Mesendoderm (in vitro differentiated cells): ENCODE measurements at regions not wholly inside any gene's neighbourhood (a gene's known extent, or its start where the extent isn't known, plus 50 kb on each side); places are given as distances from the start of the nearest gene placed in this dataset.
A peak's percentile ranks its signal among the peaks of the same experiment; 100 is the strongest.

Source experiments
- DNase-seq: peaks from one replicate; pipeline ENCODE4 v3.0.0; 2013
- H2AK5ac ChIP-seq: 2 replicates; pipeline ENCODE4 v1.6.1; 2013; ENCODE audit warnings: low read length, inconsistent platforms
- H2BK120ac ChIP-seq: 2 replicates; pipeline ENCODE4 v1.6.1; 2013; ENCODE audit warnings: low read depth, mild to moderate bottlenecking, low read length, moderate library complexity, mixed read lengths
- H2BK15ac ChIP-seq: replicated peaks from 2 replicates; pipeline ENCODE4 v1.6.1; 2013; ENCODE audit warnings: low read depth, mild to moderate bottlenecking, moderate library complexity
- H2BK5ac ChIP-seq: 2 replicates; pipeline ENCODE4 v1.6.1; 2013; ENCODE audit warnings: low read length, inconsistent platforms
- H3K18ac ChIP-seq: 2 replicates; pipeline ENCODE4 v1.6.1; 2013; ENCODE audit warnings: mild to moderate bottlenecking, low read length, mixed read lengths
- H3K23ac ChIP-seq: one replicate; pipeline ENCODE4 v1.6.1; 2013; ENCODE audit warnings: low read length
- H3K27ac ChIP-seq: 2 replicates; pipeline ENCODE4 v1.5.1; 2013; ENCODE audit warnings: low read depth, mild to moderate bottlenecking, inconsistent platforms, low read length, moderate library complexity
- H3K27me3 ChIP-seq: 2 replicates; pipeline ENCODE4 v1.6.1; 2013; ENCODE audit warnings: low read length, control low read depth, mild to moderate bottlenecking, inconsistent platforms; ENCODE audit not compliant: insufficient read depth, poor library complexity
- H3K36me3 ChIP-seq: 2 replicates; pipeline ENCODE4 v1.6.1; 2013; ENCODE audit warnings: low read length, inconsistent platforms; ENCODE audit not compliant: control insufficient read depth, insufficient read depth
- H3K4ac ChIP-seq: one replicate; pipeline ENCODE4 v1.6.1; 2013; ENCODE audit warnings: low read depth, mild to moderate bottlenecking, low read length, moderate library complexity
- H3K4me1 ChIP-seq: 2 replicates; pipeline ENCODE4 v1.6.1; 2013; ENCODE audit warnings: low read depth, low read length, inconsistent platforms; ENCODE audit not compliant: control insufficient read depth
- H3K4me2 ChIP-seq: 2 replicates; pipeline ENCODE4 v1.6.1; 2013; ENCODE audit warnings: low read length
- H3K4me3 ChIP-seq: 2 replicates; pipeline ENCODE4 v1.5.1; 2013; ENCODE audit warnings: mild to moderate bottlenecking, low read length
- H3K56ac ChIP-seq: one replicate; pipeline ENCODE4 v1.6.1; 2013; ENCODE audit warnings: low read length
- H3K79me1 ChIP-seq: 2 replicates; pipeline ENCODE4 v1.6.1; 2013; ENCODE audit warnings: low read length, inconsistent platforms
- H3K79me2 ChIP-seq: 2 replicates; pipeline ENCODE4 v1.6.1; 2013; ENCODE audit warnings: mild to moderate bottlenecking, low read length; ENCODE audit not compliant: control insufficient read depth, insufficient read depth
- H3K9ac ChIP-seq: 2 replicates; pipeline ENCODE4 v1.6.1; 2013; ENCODE audit warnings: low read length, inconsistent platforms
- H4K5ac ChIP-seq: one replicate; pipeline ENCODE4 v1.6.1; 2013; ENCODE audit warnings: low read length
- H4K8ac ChIP-seq: one replicate; pipeline ENCODE4 v1.6.1; 2013; ENCODE audit warnings: low read depth, mild to moderate bottlenecking, control low read depth, low read length, moderate library complexity
- WGBS: extraction: QIAGEN DNeasy Blood & Tissue Kit; methylation state at CpG from one replicate; pipeline ENCODE4 v1.1.7; 2013; ENCODE audit warnings: low lambda C conversion rate, missing lambda C conversion rate; ENCODE audit not compliant: insufficient coverage; ENCODE audit errors: extremely low coverage; 5-methylcytosine and 5-hydroxymethylcytosine counted together

GRCh38 chr20:17109307-17109706 is 117.5 kb upstream of the PCSK2 start:
- Histone ChIP-seq H3K4me2 (no peak overlapping the region), H2BK5ac (no peak overlapping the region), H3K4me3 (no peak overlapping the region), H3K36me3 (no peaks in the 10 kb centered on the region), H2BK15ac (no peak overlapping the region), H4K5ac (no peak overlapping the region), H3K18ac (no peak overlapping the region), H3K4ac (no peak overlapping the region), H3K56ac (no peak overlapping the region), H3K79me1 (no peaks in the 10 kb centered on the region), H2BK120ac (no peak overlapping the region), H3K79me2 (no peaks in the 10 kb centered on the region), H3K27me3 (no peaks in the 10 kb centered on the region), H3K9ac (no peak overlapping the region), H3K27ac (no peak overlapping the region), H2AK5ac (no peak overlapping the region), H3K23ac (no peak overlapping the region), H3K4me1 (no peaks in the 10 kb centered on the region), H4K8ac (no peak overlapping the region)
- no peak for DNase-seq
- no CpG with 5 or more reads among the region's 2 CpGs for WGBS

- Histone ChIP-seq H4K8ac (no peak overlapping the region), H3K79me1 (no peaks in the 10 kb centered on the region), H2BK5ac (no peak overlapping the region), H3K79me2 (no peaks in the 10 kb centered on the region), H3K4me1 (no peaks in the 10 kb centered on the region), H3K27ac (no peak overlapping the region), H3K56ac (no peak overlapping the region), H3K4ac (no peak overlapping the region), H3K4me2 (no peak overlapping the region), H3K36me3 (no peaks in the 10 kb centered on the region), H3K23ac (no peak overlapping the region), H3K27me3 (no peaks in the 10 kb centered on the region), H3K4me3 (no peak overlapping the region), H3K9ac (no peak overlapping the region), H4K5ac (no peak overlapping the region), H2AK5ac (no peak overlapping the region), H3K18ac (no peak overlapping the region), H2BK15ac (no peak overlapping the region), H2BK120ac (no peak overlapping the region)
- no CpG with 5 or more reads among the region's 1 CpG for WGBS
- DNase-seq: no peak
Measured at GRCh38 chr20:17128206-17128605, 98.6 kb upstream of the PCSK2 start.

GRCh38 chr20:17129089-17129488 is 97.8 kb upstream of the PCSK2 start:
- Histone ChIP-seq H3K36me3 (no peaks in the 10 kb centered on the region), H3K23ac (no peak overlapping the region), H2BK120ac (no peak overlapping the region), H3K79me2 (no peaks in the 10 kb centered on the region), H3K4me2 (no peak overlapping the region), H3K4me1 (no peaks in the 10 kb centered on the region), H3K56ac (no peak overlapping the region), H4K8ac (no peak overlapping the region), H2BK15ac (no peak overlapping the region), H3K27ac (no peak overlapping the region), H2AK5ac (no peak overlapping the region), H3K4me3 (no peak overlapping the region), H3K9ac (no peak overlapping the region), H2BK5ac (no peak overlapping the region), H3K18ac (no peak overlapping the region), H3K79me1 (no peaks in the 10 kb centered on the region), H3K4ac (no peak overlapping the region), H4K5ac (no peak overlapping the region), H3K27me3 (no peaks in the 10 kb centered on the region)
- no peak for DNase-seq
- WGBS: no CpG with 5 or more reads among the region's 5 CpGs

- no peak overlapping the region for H3K18ac ChIP-seq
- H2BK15ac ChIP-seq: no peak overlapping the region
- no peaks in the 10 kb centered on the region for H3K79me1 ChIP-seq
- no peak overlapping the region for H4K5ac ChIP-seq
- H3K9ac ChIP-seq: no peak overlapping the region
- H4K8ac ChIP-seq: no peak overlapping the region
- no peak overlapping the region for H2AK5ac ChIP-seq
- H3K79me2 ChIP-seq: no peaks in the 10 kb centered on the region
- DNase-seq: no peak
- no peak overlapping the region for H3K4me3 ChIP-seq
- no peak overlapping the region for H3K56ac ChIP-seq
- no peak overlapping the region for H2BK120ac ChIP-seq
- no peaks in the 10 kb centered on the region for H3K4me1 ChIP-seq
- H3K23ac ChIP-seq: no peak overlapping the region
- WGBS: no CpG with 5 or more reads among the region's 3 CpGs
- no peak overlapping the region for H3K27ac ChIP-seq
- no peak overlapping the region for H3K4me2 ChIP-seq
- H3K27me3 ChIP-seq: no peaks in the 10 kb centered on the region
- no peaks in the 10 kb centered on the region for H3K36me3 ChIP-seq
- no peak overlapping the region for H3K4ac ChIP-seq
- no peak overlapping the region for H2BK5ac ChIP-seq
Measured at GRCh38 chr20:17137692-17138091, 89.1 kb upstream of the PCSK2 start.

- no peak overlapping the region for H4K5ac ChIP-seq
- no peak overlapping the region for H3K23ac ChIP-seq
- WGBS: no CpG with 5 or more reads among the region's 5 CpGs
- no peak overlapping the region for H3K27ac ChIP-seq
- H3K79me1 ChIP-seq: no peaks in the 10 kb centered on the region
- no peak overlapping the region for H4K8ac ChIP-seq
- no peak overlapping the region for H3K4me3 ChIP-seq
- peak; percentile 24 for DNase-seq
- no peak overlapping the region for H3K4ac ChIP-seq
- H2BK120ac ChIP-seq: no peak overlapping the region
- H2AK5ac ChIP-seq: no peak overlapping the region
- no peaks in the 10 kb centered on the region for H3K4me1 ChIP-seq
- no peak overlapping the region for H2BK15ac ChIP-seq
- H3K79me2 ChIP-seq: no peaks in the 10 kb centered on the region
- no peak overlapping the region for H3K9ac ChIP-seq
- H3K56ac ChIP-seq: peak overlapping the region; percentile 10
- no peaks in the 10 kb centered on the region for H3K36me3 ChIP-seq
- no peak overlapping the region for H3K18ac ChIP-seq
- H3K27me3 ChIP-seq: no peaks in the 10 kb centered on the region
- no peak overlapping the region for H2BK5ac ChIP-seq
- H3K4me2 ChIP-seq: no peak overlapping the region
Measured at GRCh38 chr20:17138237-17138636, 88.6 kb upstream of the PCSK2 start.

- no peaks in the 10 kb centered on the region for H3K79me1 ChIP-seq
- no peak overlapping the region for H2BK5ac ChIP-seq
- WGBS: no CpG with 5 or more reads among the region's 3 CpGs
- no peak overlapping the region for H4K8ac ChIP-seq
- no peak for DNase-seq
- H3K9ac ChIP-seq: no peak overlapping the region
- no peak overlapping the region for H3K23ac ChIP-seq
- no peak overlapping the region for H2BK15ac ChIP-seq
- no peaks in the 10 kb centered on the region for H3K27me3 ChIP-seq
- H3K56ac ChIP-seq: no peak overlapping the region
- no peak overlapping the region for H3K27ac ChIP-seq
- no peak overlapping the region for H3K4me2 ChIP-seq
- H3K36me3 ChIP-seq: no peaks in the 10 kb centered on the region
- no peak overlapping the region for H2AK5ac ChIP-seq
- no peak overlapping the region for H2BK120ac ChIP-seq
- no peaks in the 10 kb centered on the region for H3K4me1 ChIP-seq
- no peaks in the 10 kb centered on the region for H3K79me2 ChIP-seq
- H3K4me3 ChIP-seq: no peak overlapping the region
- no peak overlapping the region for H4K5ac ChIP-seq
- H3K18ac ChIP-seq: no peak overlapping the region
- no peak overlapping the region for H3K4ac ChIP-seq
Measured at GRCh38 chr20:17140894-17141293, 85.9 kb upstream of the PCSK2 start.
